GM19395 (cell line): ENCODE measurements at regions not wholly inside any gene's neighbourhood (a gene's known extent, or its start where the extent isn't known, plus 50 kb on each side); places are given as distances from the start of the nearest gene placed in this dataset.
"Not testable (repeated sequence)": the region's sequence is repeated elsewhere in the genome, so short reads cannot be mapped to it uniquely, and the experiment has no call there.

Experiments used
- ATAC-seq: cut with Tn5 transposase; IDR thresholded peaks from one replicate; pipeline ENCODE4 v1.9.1; 2021; ENCODE audit warnings: mild to moderate bottlenecking, moderate library complexity; ENCODE audit not compliant: unreplicated experiment

- ATAC-seq = no peak
These were observed 248.8 kb downstream of the RMST start for GRCh38 chr12:97711392-97711791.

- no peak for ATAC-seq
These were observed 250.7 kb downstream of the RMST start for GRCh38 chr12:97713270-97713669.

- no peak for ATAC-seq
These were observed 251.5 kb downstream of the RMST start for GRCh38 chr12:97714107-97714563.

GRCh38 chr12:97716356-97716755 is 253.8 kb downstream of the RMST start:
- no peak for ATAC-seq

GRCh38 chr12:97723801-97724200 is 261.2 kb downstream of the RMST start:
- ATAC-seq = not testable (repeated sequence)

GRCh38 chr12:97745406-97746101 is 282.9 kb downstream of the RMST start:
- no peak for ATAC-seq

GRCh38 chr12:97748298-97748697 is 285.7 kb downstream of the RMST start:
- no peak for ATAC-seq

GRCh38 chr12:97751704-97752103 is 289.1 kb downstream of the RMST start:
- no peak for ATAC-seq

GRCh38 chr12:97752129-97752528 is 289.5 kb downstream of the RMST start:
- no peak for ATAC-seq

- ATAC-seq = no peak
These were observed 290.7 kb downstream of the RMST start for GRCh38 chr12:97753332-97753731.

- no peak for ATAC-seq
These were observed 291.7 kb downstream of the RMST start for GRCh38 chr12:97754306-97754705.

GRCh38 chr12:97756066-97756666 is 293.6 kb downstream of the RMST start:
- ATAC-seq = no peak

GRCh38 chr12:97756741-97757140 is 294.1 kb downstream of the RMST start:
- no peak for ATAC-seq

- no peak for ATAC-seq
These were observed 295.0 kb downstream of the RMST start for GRCh38 chr12:97757481-97758193.

GRCh38 chr12:97758194-97758501 is 295.5 kb downstream of the RMST start:
- no peak for ATAC-seq

- no peak for ATAC-seq
These were observed 296.0 kb downstream of the RMST start for GRCh38 chr12:97758586-97758985.

GRCh38 chr12:97760601-97761000 is 298.0 kb downstream of the RMST start:
- no peak for ATAC-seq

GRCh38 chr12:97763113-97763512 is 300.5 kb downstream of the RMST start:
- no peak for ATAC-seq

- no peak for ATAC-seq
These were observed 302.1 kb downstream of the RMST start for GRCh38 chr12:97764700-97765099.

- no peak for ATAC-seq
These were observed 304.7 kb downstream of the RMST start for GRCh38 chr12:97767347-97767746.

GRCh38 chr12:97778111-97778510 is 315.5 kb downstream of the RMST start:
- ATAC-seq = no peak

- ATAC-seq = no peak
These were observed 318.7 kb downstream of the RMST start for GRCh38 chr12:97781342-97781741.
